Right ventricle myocardium inferior (tissue), 1 donor: ENCODE measurements at regions not wholly inside any gene's neighbourhood (a gene's known extent, or its start where the extent isn't known, plus 50 kb on each side); places are given as distances from the start of the nearest gene placed in this dataset.

Experiments
- ATAC-seq: fragments of 200-7000 bp; cut with Tn5 transposase; one replicate; pipeline ENCODE4 v1.9.1; 2020; ENCODE audit warnings: mild to moderate bottlenecking, moderate library complexity
- DNase-seq: peaks from one replicate; pipeline ENCODE4 v3.0.0; 2021; ENCODE audit errors: missing footprints
- intact Hi-C: fragments of 100-400 bp; cut with DNase I; formaldehyde crosslinking; loops from one replicate; pipeline ENCODE4 v1.11.0; 2022
- donor health status: DM: no; HTN: yes; CAD: no; lungs with severe emphysema.

- ATAC-seq (no peak), DNase-seq (no peak)
- intact Hi-C loops, result loop anchor here (10.0 kb wide), 1 partner anchor 128 kb away; no protein-coding TSS in a partner anchor
These were observed 380.6 kb downstream of the SOX11 start for GRCh38 chr2:6072768-6073167.

DNA sequence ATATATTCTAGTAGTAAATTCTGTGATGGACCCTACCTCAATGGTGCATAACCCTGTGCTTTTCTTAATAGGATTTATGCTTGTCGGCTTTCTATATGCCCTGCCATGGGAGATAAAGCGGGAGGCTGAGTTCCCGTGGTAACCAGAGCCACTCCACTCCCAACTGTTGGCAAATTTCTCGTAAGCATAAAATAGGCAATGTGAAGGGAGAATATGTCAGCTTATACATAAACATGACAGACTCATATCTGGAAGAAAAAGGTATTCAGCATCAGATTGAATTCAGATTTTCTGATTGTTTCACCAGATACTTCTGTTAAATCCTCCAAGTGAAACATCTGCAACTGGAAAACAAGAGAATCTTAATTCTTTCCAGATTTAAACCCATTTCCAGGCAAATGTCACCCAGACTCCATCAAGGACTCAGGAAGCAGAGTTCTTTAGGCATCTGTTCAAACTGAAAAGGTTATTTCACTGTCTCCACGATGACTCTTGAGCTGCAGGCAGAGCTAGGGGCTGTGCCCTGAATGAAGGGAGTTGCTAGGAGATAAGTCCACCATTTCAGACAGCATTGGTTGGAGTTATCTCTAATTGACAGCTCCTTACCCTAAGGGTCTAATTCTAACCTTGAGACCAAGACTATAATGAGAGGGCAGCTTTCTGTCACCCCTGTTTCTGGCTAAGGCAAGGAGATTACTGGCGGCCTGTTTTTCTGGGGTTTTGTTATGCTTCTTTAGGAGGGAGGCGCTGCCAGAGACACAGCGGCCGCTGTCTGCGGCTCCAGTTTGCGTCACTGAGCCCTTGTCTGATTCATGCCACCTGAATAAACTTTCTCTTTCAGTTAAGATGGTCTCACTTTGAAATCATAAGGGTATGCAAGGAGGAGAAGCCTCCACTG is 381.3 kb downstream of the SOX11 start:
- intact Hi-C loops, result loop anchor here (10.0 kb wide), 1 partner anchor 129 kb away; no protein-coding TSS in a partner anchor
- no peak for ATAC-seq

GRCh38 chr2:6074089-6074643 is 382.0 kb downstream of the SOX11 start:
- DNase-seq (no peak), ATAC-seq (no peak)
- intact Hi-C loops, result loop anchor here (10.0 kb wide), 1 partner anchor 129 kb away; no protein-coding TSS in a partner anchor

More for the DNA sequence above, 381.3 kb downstream of the SOX11 start:
- DNase-seq, result no peak

GRCh38 chr2:6077585-6077984 is 385.4 kb downstream of the SOX11 start:
- DNase-seq (no peak), ATAC-seq (no peak)
- intact Hi-C loops, result loop anchor here (10.0 kb wide), 1 partner anchor 133 kb away; no protein-coding TSS in a partner anchor

GRCh38 chr2:6078414-6078813 is 386.2 kb downstream of the SOX11 start:
- ATAC-seq, result no peak
- DNase-seq, result no peak
- intact Hi-C loops, result loop anchor here (10.0 kb wide), 1 partner anchor 134 kb away; no protein-coding TSS in a partner anchor

GRCh38 chr2:6079405-6079804 is 387.2 kb downstream of the SOX11 start:
- intact Hi-C loops, result loop anchor here (10.0 kb wide), 1 partner anchor 135 kb away; no protein-coding TSS in a partner anchor
- ATAC-seq, result no peak
- DNase-seq, result no peak

DNA sequence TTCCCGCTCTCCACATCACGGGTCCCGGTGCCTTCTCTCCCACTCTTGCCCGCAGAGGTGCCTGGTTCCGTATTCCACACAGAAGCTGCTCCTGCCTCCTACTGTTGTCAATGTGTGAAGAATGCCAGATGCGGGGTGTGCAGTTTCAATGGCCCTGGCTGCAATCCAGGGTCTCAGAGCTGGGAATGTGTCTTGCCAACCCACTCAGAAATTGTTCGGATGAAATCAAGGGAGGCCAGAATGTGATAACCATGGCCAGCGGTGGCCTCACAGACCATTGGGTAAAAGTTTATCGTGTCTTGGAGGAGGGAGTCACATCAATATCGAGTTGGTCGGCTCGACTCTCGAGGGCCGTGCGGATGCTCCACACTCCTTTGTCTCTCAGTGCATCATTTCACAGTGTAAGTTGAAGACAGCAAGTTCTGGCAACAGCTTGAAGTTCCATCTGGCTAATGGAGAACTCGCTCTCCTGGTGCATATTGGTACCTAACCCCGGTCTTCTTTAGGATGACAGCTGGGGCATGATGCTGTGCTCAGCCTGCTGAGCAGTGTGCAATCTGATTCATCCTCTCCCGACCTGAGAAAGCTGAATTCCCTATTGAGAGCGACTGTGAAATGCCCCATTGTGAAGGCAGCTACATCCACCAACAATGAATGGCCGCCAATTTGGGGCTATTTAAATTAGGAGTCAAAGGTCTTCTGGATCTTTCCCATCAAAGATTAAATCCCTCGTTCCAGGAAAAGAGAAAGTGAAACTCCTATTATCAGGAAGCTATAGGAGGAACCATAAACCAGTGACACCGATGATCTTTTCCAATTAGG is 389.0 kb downstream of the SOX11 start:
- intact Hi-C loops, result no loop called here
- no peak for DNase-seq
- peak; percentile 47 for ATAC-seq

GRCh38 chr2:6081955-6082624 is 389.9 kb downstream of the SOX11 start:
- DNase-seq, result no peak
- no peak for ATAC-seq
- intact Hi-C loops, result no loop called here

DNA sequence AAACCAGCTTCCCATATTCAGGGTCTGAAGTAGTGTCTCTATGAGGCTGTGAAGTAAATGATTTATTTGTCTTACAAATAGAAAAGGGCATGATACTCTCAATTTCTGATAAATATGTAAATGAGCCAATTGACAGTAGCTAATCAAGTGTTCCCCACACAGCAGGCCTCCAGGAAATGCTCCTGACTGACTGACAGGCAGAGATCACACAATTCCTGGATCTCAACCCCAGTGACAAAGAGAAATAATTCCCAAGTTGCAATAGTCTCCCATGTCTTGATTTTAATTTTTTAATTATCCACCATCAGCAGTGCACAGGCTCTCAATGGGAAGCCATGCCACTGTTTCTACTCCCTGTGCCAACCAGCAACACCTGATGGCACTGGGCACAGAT is 390.4 kb downstream of the SOX11 start:
- ATAC-seq, result no peak
- intact Hi-C loops, result no loop called here
- no peak for DNase-seq

GRCh38 chr2:6083136-6083535 is 391.0 kb downstream of the SOX11 start:
- no peak for ATAC-seq
- intact Hi-C loops, result no loop called here
- DNase-seq, result no peak

GRCh38 chr2:6089474-6089873 is 397.3 kb downstream of the SOX11 start:
- DNase-seq (no peak), ATAC-seq (no peak)
- intact Hi-C loops, result no loop called here

DNA sequence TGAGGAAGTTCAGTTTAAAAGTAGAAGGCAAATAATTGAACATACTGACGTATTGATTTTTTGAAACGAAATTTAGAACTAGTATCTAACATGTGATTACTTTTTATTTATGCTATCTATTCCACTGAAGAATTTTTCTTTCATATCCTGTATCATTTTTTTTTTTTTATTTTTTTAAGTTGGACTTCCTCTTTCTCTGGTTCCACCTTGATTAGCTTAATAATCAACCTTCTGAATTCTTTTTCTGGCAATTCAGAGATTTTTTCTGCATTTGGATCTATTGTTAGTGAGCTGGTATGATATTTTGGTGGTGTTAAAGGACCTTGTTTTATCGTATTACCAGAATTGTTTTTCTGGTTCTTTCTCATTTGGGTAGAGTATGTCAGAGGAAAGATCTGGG is 411.2 kb downstream of the SOX11 start:
- DNase-seq (no peak), ATAC-seq (no peak)
- intact Hi-C loops, result no loop called here

GRCh38 chr2:6103949-6104348 is 411.8 kb downstream of the SOX11 start:
- DNase-seq (no peak), ATAC-seq (no peak)
- intact Hi-C loops, result no loop called here

- no peak for ATAC-seq
- intact Hi-C loops, result no loop called here
- DNase-seq, result no peak
These were observed 415.1 kb downstream of the SOX11 start for GRCh38 chr2:6107290-6107689.

DNA sequence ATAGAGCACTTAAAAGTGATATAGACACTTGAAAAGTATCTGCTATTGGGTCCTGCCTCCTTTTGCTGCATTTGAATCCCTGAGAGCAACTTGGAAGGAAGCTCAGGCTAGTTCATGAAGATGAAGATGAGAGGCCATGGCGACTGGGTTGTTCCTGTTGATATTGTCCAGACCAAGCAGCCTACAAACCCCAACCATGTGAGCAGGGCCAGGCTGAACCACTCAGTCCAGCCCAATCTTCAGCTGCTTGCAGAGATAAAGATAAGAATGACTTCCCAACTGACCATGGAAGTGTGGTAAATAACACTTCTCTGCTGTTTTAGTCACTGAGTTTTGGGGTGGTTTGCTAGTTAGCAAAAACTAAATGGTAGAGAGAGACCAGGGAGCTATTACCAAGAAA is 417.6 kb downstream of the SOX11 start:
- intact Hi-C loops, result no loop called here
- no peak for ATAC-seq
- DNase-seq, result no peak

- DNase-seq (no peak), ATAC-seq (no peak)
- intact Hi-C loops, result no loop called here
These were observed 419.6 kb downstream of the SOX11 start for GRCh38 chr2:6111781-6112261.

- intact Hi-C loops, result no loop called here
- ATAC-seq (no peak), DNase-seq (no peak)
These were observed 421.6 kb downstream of the SOX11 start for GRCh38 chr2:6113786-6114185.

GRCh38 chr2:6127718-6128117 is 435.5 kb downstream of the SOX11 start:
- no peak for ATAC-seq
- intact Hi-C loops, result no loop called here
- DNase-seq, result no peak

GRCh38 chr2:6139142-6139541 is 447.0 kb downstream of the SOX11 start:
- intact Hi-C loops, result no loop called here
- ATAC-seq, result no peak
- no peak for DNase-seq
